ENCODE measurements at regions not wholly inside any gene's neighbourhood (a gene's known extent, or its start where the extent isn't known, plus 50 kb on each side); places are given as distances from the start of the nearest gene placed in this dataset.

DNA sequence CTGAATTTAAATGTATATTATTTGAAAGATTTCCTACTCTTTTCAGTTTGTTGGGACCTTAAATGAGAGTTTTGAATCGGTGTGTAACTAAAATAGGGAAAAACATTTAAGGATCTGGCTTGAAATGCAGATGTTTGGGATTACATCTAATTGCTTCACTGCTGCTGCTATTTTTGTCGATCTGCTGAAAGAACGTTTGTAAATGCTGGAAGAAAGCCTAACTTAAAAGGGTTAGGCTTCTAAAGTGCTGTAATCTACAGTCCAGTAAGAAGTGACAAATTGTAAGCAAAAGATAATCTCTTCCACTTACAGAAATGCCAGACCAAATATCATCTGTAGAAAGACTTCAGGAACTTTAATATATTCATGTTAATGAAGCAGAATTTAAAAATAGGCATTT lies 691.6 kb downstream of the ZNF385D start:
- CTCF ChIA-PET, result no interaction called here
- no TSS peak for BruUV-seq (replicated peaks)
- Histone ChIP-seq H3K9me3 (ENCODE audit: control insufficient read depth in 1 of 2, insufficient read depth in 1 of 2, low read depth in 1 of 2, low read length in 2 of 2) (peaks cover 13 to 15% of the 10 kb centered on the region in 2 experiments; a peak in 3 of 4 replicates), H3K4me3 (replicated peaks in 1 of 2; ENCODE audit: low read depth in 1 of 2, low read length in 2 of 2) (no peak overlapping the region), H3K36me3 (ENCODE audit: control insufficient read depth in 1 of 2, insufficient read depth in 2 of 2, low read length in 2 of 2) (no peaks in the 10 kb centered on the region), H3K4me2 (ENCODE audit: low read length) (no peak overlapping the region), H3K27ac (ENCODE audit: low read depth, low read length) (no peak overlapping the region), H2AFZ (ENCODE audit: low read depth, low read length, poor library complexity, severe bottlenecking) (no peak overlapping the region), H3K9ac (ENCODE audit: low read length) (no peak overlapping the region), H3K9me2 (ENCODE audit: insufficient read depth) (no peaks in the 10 kb centered on the region), H3K27me3 (ENCODE audit: insufficient read depth, low read length) (no peaks in the 10 kb centered on the region), H4K20me1 (ENCODE audit: insufficient read depth) (no peaks in the 10 kb centered on the region), H3K79me2 (ENCODE audit: insufficient read depth, low read length) (no peaks in the 10 kb centered on the region), H3K4me1 (ENCODE audit: control insufficient read depth in 1 of 2, insufficient read depth in 2 of 2, low read length in 2 of 2) (no peaks in the 10 kb centered on the region)
- DNase-seq (ENCODE audit: low read depth, low spot score), result no peak
- intact Hi-C loops (cut with micrococcal nuclease), result no loop called here
- POLR2A ChIA-PET, result no interaction called here
- no peak for ATAC-seq
- RAD21 ChIA-PET (ENCODE audit: low non-redundant PET in 1 of 2, low total read pairs in 2 of 2, uncharacterized antibody in 2 of 2, unreplicated experiment in 2 of 2), result no interaction called here
- TF ChIP-seq ZFX (IDR thresholded peaks at IDR 0.05) (no peak), SRF (IDR thresholded peaks at IDR 0.05; ENCODE audit: low read depth) (no peak), JUND (IDR thresholded peaks at IDR 0.05) (no peak), EZH2 (IDR thresholded peaks at IDR 0.05) (no peak), YY1 (IDR thresholded peaks at IDR 0.05; ENCODE audit: extremely low read depth, insufficient replicate concordance, low read depth, low read length) (no peak), TCF7L2 (IDR thresholded peaks at IDR 0.05; ENCODE audit: borderline replicate concordance, extremely low read depth, insufficient read depth, insufficient read length) (no peak), ELF1 (IDR thresholded peaks at IDR 0.05; ENCODE audit: borderline replicate concordance, low read depth) (no peak), RAD21 (IDR thresholded peaks at IDR 0.05; ENCODE audit: low read depth) (no peak), POLR2A (IDR thresholded peaks at IDR 0.05; ENCODE audit: borderline replicate concordance, extremely low read depth, insufficient read depth, insufficient read length) (no peak), ZNF274 (IDR thresholded peaks at IDR 0.05; ENCODE audit: low read depth, low read length) (no peak), SIN3A (IDR thresholded peaks at IDR 0.05; ENCODE audit: low read depth) (no peak)
- TF ChIP-seq, protein P1, sequence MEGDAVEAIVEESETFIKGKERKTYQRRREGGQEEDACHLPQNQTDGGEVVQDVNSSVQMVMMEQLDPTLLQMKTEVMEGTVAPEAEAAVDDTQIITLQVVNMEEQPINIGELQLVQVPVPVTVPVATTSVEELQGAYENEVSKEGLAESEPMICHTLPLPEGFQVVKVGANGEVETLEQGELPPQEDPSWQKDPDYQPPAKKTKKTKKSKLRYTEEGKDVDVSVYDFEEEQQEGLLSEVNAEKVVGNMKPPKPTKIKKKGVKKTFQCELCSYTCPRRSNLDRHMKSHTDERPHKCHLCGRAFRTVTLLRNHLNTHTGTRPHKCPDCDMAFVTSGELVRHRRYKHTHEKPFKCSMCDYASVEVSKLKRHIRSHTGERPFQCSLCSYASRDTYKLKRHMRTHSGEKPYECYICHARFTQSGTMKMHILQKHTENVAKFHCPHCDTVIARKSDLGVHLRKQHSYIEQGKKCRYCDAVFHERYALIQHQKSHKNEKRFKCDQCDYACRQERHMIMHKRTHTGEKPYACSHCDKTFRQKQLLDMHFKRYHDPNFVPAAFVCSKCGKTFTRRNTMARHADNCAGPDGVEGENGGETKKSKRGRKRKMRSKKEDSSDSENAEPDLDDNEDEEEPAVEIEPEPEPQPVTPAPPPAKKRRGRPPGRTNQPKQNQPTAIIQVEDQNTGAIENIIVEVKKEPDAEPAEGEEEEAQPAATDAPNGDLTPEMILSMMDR (IDR thresholded peaks at IDR 0.05 in 2 of 3, conservative IDR thresholded peaks at IDR 0.05 in 1 of 3; ENCODE audit: borderline replicate concordance in 1 of 3, insufficient read depth in 1 of 3, low read depth in 2 of 3, low read length in 2 of 3), result no peak
- TF ChIP-seq, protein P2, sequence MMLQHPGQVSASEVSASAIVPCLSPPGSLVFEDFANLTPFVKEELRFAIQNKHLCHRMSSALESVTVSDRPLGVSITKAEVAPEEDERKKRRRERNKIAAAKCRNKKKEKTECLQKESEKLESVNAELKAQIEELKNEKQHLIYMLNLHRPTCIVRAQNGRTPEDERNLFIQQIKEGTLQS (IDR thresholded peaks at IDR 0.05), result no peak

Data from HCT116 (cell line).